ENCODE measurements at regions not wholly inside any gene's neighbourhood (a gene's known extent, or its start where the extent isn't known, plus 50 kb on each side); places are given as distances from the start of the nearest gene placed in this dataset.

GRCh38 chr13:62489731-62490130 is 1074.1 kb upstream of the PCDH20 start:
- no peak overlapping the region for H3K4me3 ChIP-seq (ENCODE audit: low read length)
- H3K9me3 ChIP-seq (ENCODE audit: control insufficient read depth, insufficient read depth, low read length) = no peaks in the 10 kb centered on the region
- no peaks in the 10 kb centered on the region for H3K79me2 ChIP-seq (ENCODE audit: control insufficient read depth, low read length)
- no peaks in the 10 kb centered on the region for H3K9me2 ChIP-seq (replicated peaks; ENCODE audit: control insufficient read depth, low read length)
- H3K27me3 ChIP-seq (ENCODE audit: control insufficient read depth, low read length) = no peaks in the 10 kb centered on the region
- H3K4me1 ChIP-seq (ENCODE audit: control insufficient read depth, low read length) = no peaks in the 10 kb centered on the region
- no peaks in the 10 kb centered on the region for H3F3A ChIP-seq (ENCODE audit: control insufficient read depth, insufficient read depth)
- TF ChIP-seq EZH2phosphoT487 (IDR thresholded peaks at IDR 0.05; ENCODE audit: borderline replicate concordance, low read length) = no peak
- TF ChIP-seq, protein P1, sequence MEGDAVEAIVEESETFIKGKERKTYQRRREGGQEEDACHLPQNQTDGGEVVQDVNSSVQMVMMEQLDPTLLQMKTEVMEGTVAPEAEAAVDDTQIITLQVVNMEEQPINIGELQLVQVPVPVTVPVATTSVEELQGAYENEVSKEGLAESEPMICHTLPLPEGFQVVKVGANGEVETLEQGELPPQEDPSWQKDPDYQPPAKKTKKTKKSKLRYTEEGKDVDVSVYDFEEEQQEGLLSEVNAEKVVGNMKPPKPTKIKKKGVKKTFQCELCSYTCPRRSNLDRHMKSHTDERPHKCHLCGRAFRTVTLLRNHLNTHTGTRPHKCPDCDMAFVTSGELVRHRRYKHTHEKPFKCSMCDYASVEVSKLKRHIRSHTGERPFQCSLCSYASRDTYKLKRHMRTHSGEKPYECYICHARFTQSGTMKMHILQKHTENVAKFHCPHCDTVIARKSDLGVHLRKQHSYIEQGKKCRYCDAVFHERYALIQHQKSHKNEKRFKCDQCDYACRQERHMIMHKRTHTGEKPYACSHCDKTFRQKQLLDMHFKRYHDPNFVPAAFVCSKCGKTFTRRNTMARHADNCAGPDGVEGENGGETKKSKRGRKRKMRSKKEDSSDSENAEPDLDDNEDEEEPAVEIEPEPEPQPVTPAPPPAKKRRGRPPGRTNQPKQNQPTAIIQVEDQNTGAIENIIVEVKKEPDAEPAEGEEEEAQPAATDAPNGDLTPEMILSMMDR (IDR thresholded peaks at IDR 0.05; ENCODE audit: low read depth, low read length, poor library complexity, severe bottlenecking) = no peak
- no peak overlapping the region for H3K27ac ChIP-seq (ENCODE audit: low read depth, low read length)
- no peaks in the 10 kb centered on the region for H4K20me1 ChIP-seq (ENCODE audit: control insufficient read depth, insufficient read depth, low read depth, low read length)
- no peaks in the 10 kb centered on the region for H3K36me3 ChIP-seq (ENCODE audit: control insufficient read depth, low read length)
- no peak overlapping the region for H3K4me2 ChIP-seq (ENCODE audit: low read length)

DNA sequence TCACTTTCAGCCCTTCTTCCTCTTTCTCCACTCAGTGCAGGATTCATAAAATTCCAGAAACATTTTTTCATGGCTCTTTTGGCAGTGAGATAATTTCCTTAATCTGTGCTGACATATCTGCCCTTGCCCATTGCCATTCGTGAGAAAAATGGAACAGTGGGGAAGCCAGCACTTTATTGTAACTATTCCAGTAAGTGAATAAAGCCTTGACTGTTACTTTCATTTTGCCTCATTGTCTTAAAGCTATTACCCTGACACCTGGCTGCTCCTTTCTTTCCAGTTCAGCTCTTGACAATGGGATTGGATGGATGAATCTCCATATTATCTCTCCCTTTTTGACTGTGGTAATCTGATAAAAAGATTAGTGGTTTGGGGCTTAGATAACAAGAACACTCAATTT is 1068.1 kb upstream of the PCDH20 start:
- H3K27me3 ChIP-seq (ENCODE audit: control insufficient read depth, low read length) = no peaks in the 10 kb centered on the region
- H3K9me2 ChIP-seq (replicated peaks; ENCODE audit: control insufficient read depth, low read length) = no peaks in the 10 kb centered on the region
- H3K4me1 ChIP-seq (ENCODE audit: control insufficient read depth, low read length) = no peaks in the 10 kb centered on the region
- H3K9me3 ChIP-seq (ENCODE audit: control insufficient read depth, insufficient read depth, low read length) = no peaks in the 10 kb centered on the region
- TF ChIP-seq, protein P1 (IDR thresholded peaks at IDR 0.05; ENCODE audit: low read depth, low read length, poor library complexity, severe bottlenecking) = no peak
- no peak for TF ChIP-seq EZH2phosphoT487 (IDR thresholded peaks at IDR 0.05; ENCODE audit: borderline replicate concordance, low read length)
- H3K79me2 ChIP-seq (ENCODE audit: control insufficient read depth, low read length) = no peaks in the 10 kb centered on the region
- H3F3A ChIP-seq (ENCODE audit: control insufficient read depth, insufficient read depth) = no peaks in the 10 kb centered on the region
- H3K36me3 ChIP-seq (ENCODE audit: control insufficient read depth, low read length) = no peaks in the 10 kb centered on the region
- no peaks in the 10 kb centered on the region for H4K20me1 ChIP-seq (ENCODE audit: control insufficient read depth, insufficient read depth, low read depth, low read length)
- no peak overlapping the region for H3K4me3 ChIP-seq (ENCODE audit: low read length)
- no peak overlapping the region for H3K4me2 ChIP-seq (ENCODE audit: low read length)
- H3K27ac ChIP-seq (ENCODE audit: low read depth, low read length) = no peak overlapping the region

- no peak overlapping the region for H3K4me3 ChIP-seq (ENCODE audit: low read length)
- no peaks in the 10 kb centered on the region for H3K4me1 ChIP-seq (ENCODE audit: control insufficient read depth, low read length)
- H3K4me2 ChIP-seq (ENCODE audit: low read length) = no peak overlapping the region
- no peaks in the 10 kb centered on the region for H4K20me1 ChIP-seq (ENCODE audit: control insufficient read depth, insufficient read depth, low read depth, low read length)
- H3K79me2 ChIP-seq (ENCODE audit: control insufficient read depth, low read length) = no peaks in the 10 kb centered on the region
- H3K9me2 ChIP-seq (replicated peaks; ENCODE audit: control insufficient read depth, low read length) = no peaks in the 10 kb centered on the region
- H3K36me3 ChIP-seq (ENCODE audit: control insufficient read depth, low read length) = no peaks in the 10 kb centered on the region
- no peaks in the 10 kb centered on the region for H3K9me3 ChIP-seq (ENCODE audit: control insufficient read depth, insufficient read depth, low read length)
- H3F3A ChIP-seq (ENCODE audit: control insufficient read depth, insufficient read depth) = no peaks in the 10 kb centered on the region
- H3K27ac ChIP-seq (ENCODE audit: low read depth, low read length) = no peak overlapping the region
- H3K27me3 ChIP-seq (ENCODE audit: control insufficient read depth, low read length) = no peaks in the 10 kb centered on the region
- TF ChIP-seq, protein P1 (IDR thresholded peaks at IDR 0.05; ENCODE audit: low read depth, low read length, poor library complexity, severe bottlenecking) = no peak
- no peak for TF ChIP-seq EZH2phosphoT487 (IDR thresholded peaks at IDR 0.05; ENCODE audit: borderline replicate concordance, low read length)
Measured at GRCh38 chr13:62482351-62482750, 1066.7 kb upstream of the PCDH20 start.

- Histone ChIP-seq H3K4me2 (ENCODE audit: low read length) (no peak overlapping the region), H3K79me2 (ENCODE audit: control insufficient read depth, low read length) (no peaks in the 10 kb centered on the region), H3K9me2 (replicated peaks; ENCODE audit: control insufficient read depth, low read length) (no peaks in the 10 kb centered on the region), H3K36me3 (ENCODE audit: control insufficient read depth, low read length) (no peaks in the 10 kb centered on the region), H3K9me3 (ENCODE audit: control insufficient read depth, insufficient read depth, low read length) (peaks cover 3% of the 10 kb centered on the region; the same call in 1 of the 2 replicates), H3K4me3 (ENCODE audit: low read length) (no peak overlapping the region), H3K27me3 (ENCODE audit: control insufficient read depth, low read length) (no peaks in the 10 kb centered on the region), H4K20me1 (ENCODE audit: control insufficient read depth, insufficient read depth, low read depth, low read length) (no peaks in the 10 kb centered on the region), H3K27ac (ENCODE audit: low read depth, low read length) (no peak overlapping the region), H3F3A (ENCODE audit: control insufficient read depth, insufficient read depth) (no peaks in the 10 kb centered on the region), H3K4me1 (ENCODE audit: control insufficient read depth, low read length) (no peaks in the 10 kb centered on the region)
- TF ChIP-seq EZH2phosphoT487 (IDR thresholded peaks at IDR 0.05; ENCODE audit: borderline replicate concordance, low read length) = no peak
- TF ChIP-seq, protein P1 (IDR thresholded peaks at IDR 0.05; ENCODE audit: low read depth, low read length, poor library complexity, severe bottlenecking) = no peak
Measured at GRCh38 chr13:62473944-62474237, 1058.2 kb upstream of the PCDH20 start.
